Spinal cord (tissue), 9 donors: ENCODE measurements at regions not wholly inside any gene's neighbourhood (a gene's known extent, or its start where the extent isn't known, plus 50 kb on each side); places are given as distances from the start of the nearest gene placed in this dataset.

Experiments used
- DNase-seq, 6 donors: peaks; one replicate each; pipeline versions ENCODE4 v3.0.0 to v3.0.0-alpha.2; 2013 to 2015; ENCODE audit warnings: low spot score in 6 of 6, low read depth in 4 of 6
- H3K27ac ChIP-seq: one replicate; pipeline ENCODE4 v1.5.1; 2013; ENCODE audit warnings: low read depth, low read length, control low read depth
- H3K27me3 ChIP-seq: one replicate; pipeline ENCODE4 v1.6.1; 2013; ENCODE audit warnings: low read length; ENCODE audit not compliant: control insufficient read depth, insufficient read depth
- H3K36me3 ChIP-seq: one replicate; pipeline ENCODE4 v1.6.1; 2013; ENCODE audit warnings: low read length; ENCODE audit not compliant: control insufficient read depth, insufficient read depth
- H3K4me1 ChIP-seq: one replicate; pipeline ENCODE4 v1.6.1; 2013; ENCODE audit warnings: low read length; ENCODE audit not compliant: control insufficient read depth, insufficient read depth
- H3K4me3 ChIP-seq: one replicate; pipeline ENCODE4 v1.5.1; 2013; ENCODE audit warnings: low read depth, low read length, control low read depth
- H3K9me3 ChIP-seq: one replicate; pipeline ENCODE4 v1.6.1; 2013; ENCODE audit warnings: low read length; ENCODE audit not compliant: control insufficient read depth, insufficient read depth
- WGBS: methylation state at CpG from one replicate; pipeline ENCODE4 v1.1.5; 2013; ENCODE audit warnings: missing lambda C conversion rate; ENCODE audit not compliant: insufficient coverage; 5-methylcytosine and 5-hydroxymethylcytosine counted together
- donor health status: healthy.

DNA sequence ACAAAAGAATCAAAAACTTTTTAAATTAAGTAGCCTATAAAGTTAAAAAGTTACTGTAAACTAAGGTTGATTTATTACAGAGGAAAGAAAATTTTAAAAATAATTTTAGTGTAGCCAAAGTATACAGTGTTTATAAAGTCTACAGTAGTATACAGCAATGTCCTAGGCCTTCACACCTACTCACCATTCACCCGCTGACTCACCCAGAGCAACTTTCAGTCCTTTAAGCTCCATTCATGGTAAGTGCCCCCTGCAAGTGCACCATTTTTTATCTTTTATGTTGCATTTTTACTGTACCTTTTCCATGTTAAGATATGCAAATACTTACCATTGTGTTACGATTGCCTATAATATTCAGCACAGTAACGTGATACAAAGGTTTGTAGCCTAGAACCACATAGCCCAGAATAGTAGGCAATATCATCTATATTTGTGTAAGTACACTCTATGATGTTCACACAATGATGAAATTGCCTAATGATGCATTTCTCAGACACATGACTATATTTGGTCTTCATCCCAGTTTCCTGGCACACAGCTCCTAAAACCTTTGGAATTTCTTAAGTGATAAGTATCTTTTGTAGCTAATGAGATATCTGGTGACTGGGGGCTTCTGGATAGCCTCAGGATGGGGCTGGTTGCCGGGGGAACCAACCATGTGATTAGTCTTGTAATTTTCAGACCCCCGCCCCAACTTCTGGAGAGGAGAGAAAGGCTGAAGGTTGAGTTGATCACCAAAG lies 111.0 kb downstream of the MRPL14 start:
- H3K4me3 ChIP-seq, result no peak overlapping the region
- DNase-seq, result no peak
- no CpG with 5 or more reads among the region's 5 CpGs for WGBS
- H3K27me3 ChIP-seq, result no peaks in the 10 kb centered on the region
- no peak overlapping the region for H3K27ac ChIP-seq
- H3K9me3 ChIP-seq, result no peaks in the 10 kb centered on the region
- H3K4me1 ChIP-seq, result no peaks in the 10 kb centered on the region
- H3K36me3 ChIP-seq, result no peaks in the 10 kb centered on the region

DNA sequence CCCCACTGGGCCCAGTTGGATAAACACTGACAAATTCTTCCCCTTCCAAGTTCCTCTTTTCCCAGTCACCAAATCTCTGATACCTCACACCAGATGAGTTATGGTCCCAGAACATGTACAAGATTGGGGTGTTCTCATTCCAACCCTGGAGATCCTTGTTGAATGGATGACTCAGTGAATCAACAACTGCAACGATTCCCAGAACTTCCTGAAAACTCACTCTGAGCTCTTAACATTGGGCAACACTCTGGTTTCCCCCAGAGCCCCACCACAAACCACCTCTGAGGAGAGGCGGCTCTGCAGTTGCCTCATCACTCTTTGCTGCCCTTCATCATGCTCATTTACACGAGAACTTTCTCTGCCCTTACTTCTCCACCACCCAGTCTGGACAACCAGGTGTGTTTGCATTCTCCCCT lies 115.2 kb downstream of the MRPL14 start:
- 91% methylated on average over 3 of the region's 3 CpGs for WGBS
- peaks cover 15% of the 10 kb centered on the region for H3K4me1 ChIP-seq
- H3K27me3 ChIP-seq, result no peaks in the 10 kb centered on the region
- no peaks in the 10 kb centered on the region for H3K36me3 ChIP-seq
- H3K27ac ChIP-seq, result no peak overlapping the region
- H3K4me3 ChIP-seq, result no peak overlapping the region
- no peaks in the 10 kb centered on the region for H3K9me3 ChIP-seq
- no peak for DNase-seq

DNA sequence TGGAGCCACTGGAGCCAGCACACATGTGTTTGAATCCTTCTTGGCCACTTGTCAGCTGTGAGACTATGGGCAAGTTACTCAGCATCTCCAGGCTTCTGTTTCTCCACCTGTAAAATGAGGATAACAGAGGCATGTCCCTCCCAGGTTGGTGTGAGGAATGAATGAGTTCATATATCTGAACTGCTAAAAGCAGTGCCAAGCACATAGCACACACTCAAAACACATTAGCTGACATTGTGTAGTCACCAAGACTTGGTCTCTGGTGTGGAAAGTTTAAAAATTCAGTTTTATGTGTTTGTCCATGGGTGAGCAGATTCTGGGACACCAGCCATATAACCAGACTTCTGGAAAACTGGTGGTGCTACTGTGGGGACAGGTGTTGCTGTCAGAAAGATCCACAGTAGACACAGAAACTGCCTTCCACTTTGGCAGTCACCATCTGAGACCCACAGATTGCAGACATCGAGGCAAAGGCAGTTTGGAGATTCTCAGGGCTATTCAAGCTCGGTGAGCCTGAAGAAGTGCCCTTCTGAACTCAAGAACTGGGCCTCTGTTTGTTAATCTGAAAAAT lies 115.8 kb downstream of the MRPL14 start:
- no peak overlapping the region for H3K4me3 ChIP-seq
- no peaks in the 10 kb centered on the region for H3K36me3 ChIP-seq
- DNase-seq, result peak in 1 of 6 donors; percentile 73
- H3K27ac ChIP-seq, result no peak overlapping the region
- H3K27me3 ChIP-seq, result no peaks in the 10 kb centered on the region
- WGBS, result 45% methylated on average over 2 of the region's 2 CpGs
- H3K4me1 ChIP-seq, result peaks cover 15% of the 10 kb centered on the region
- no peaks in the 10 kb centered on the region for H3K9me3 ChIP-seq

DNA sequence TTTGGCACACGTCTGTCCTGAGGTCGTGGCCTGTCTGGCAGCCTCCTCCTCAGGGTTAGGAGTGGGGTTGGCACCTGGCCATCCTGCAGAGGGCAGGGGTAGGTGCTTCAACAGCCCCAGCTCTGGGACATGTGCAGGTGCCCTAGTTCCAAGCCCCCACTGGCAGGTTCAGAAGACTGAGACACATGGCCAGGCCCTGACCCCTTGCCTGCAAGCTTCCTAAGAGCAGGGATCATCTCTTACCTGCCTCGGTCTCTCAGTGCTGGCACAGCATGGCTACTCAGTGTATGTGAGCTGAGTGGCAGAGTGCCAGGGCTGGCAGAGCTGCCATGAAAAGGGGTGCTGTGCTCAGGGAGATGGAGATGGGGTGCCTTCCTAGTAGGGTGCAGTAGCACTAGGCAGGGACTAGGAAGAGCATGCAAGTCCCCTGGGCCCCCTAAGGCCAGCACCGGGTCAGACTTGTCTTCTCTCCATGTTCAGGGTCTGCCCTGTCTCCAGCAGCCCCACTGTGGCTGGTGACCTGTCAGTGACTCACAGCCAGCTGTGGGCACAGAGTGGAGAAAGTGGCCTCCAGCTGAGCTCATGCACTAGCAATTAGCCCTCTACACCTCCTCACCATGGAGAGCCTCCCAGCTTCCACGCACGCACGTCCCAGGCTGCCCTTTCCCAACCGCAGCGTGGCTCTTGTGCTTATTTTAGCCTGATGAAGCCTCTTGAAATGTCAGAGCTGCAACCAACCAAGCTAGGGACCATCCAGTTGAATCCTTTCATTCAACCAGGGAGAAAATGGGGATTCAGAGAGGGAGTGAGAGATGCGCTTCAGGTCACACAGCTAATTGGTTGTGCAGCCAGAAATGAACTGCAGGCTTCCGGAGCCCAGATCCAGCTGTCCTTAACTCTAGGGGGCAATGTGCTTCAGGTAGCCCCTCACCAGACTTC lies 116.6 kb downstream of the MRPL14 start:
- no peak for DNase-seq
- Histone ChIP-seq H3K9me3 (no peaks in the 10 kb centered on the region), H3K4me3 (no peak overlapping the region), H3K27me3 (no peaks in the 10 kb centered on the region), H3K27ac (no peak overlapping the region), H3K36me3 (no peaks in the 10 kb centered on the region), H3K4me1 (peaks cover 15% of the 10 kb centered on the region)
- 69% methylated on average over 8 of the region's 11 CpGs for WGBS

DNA sequence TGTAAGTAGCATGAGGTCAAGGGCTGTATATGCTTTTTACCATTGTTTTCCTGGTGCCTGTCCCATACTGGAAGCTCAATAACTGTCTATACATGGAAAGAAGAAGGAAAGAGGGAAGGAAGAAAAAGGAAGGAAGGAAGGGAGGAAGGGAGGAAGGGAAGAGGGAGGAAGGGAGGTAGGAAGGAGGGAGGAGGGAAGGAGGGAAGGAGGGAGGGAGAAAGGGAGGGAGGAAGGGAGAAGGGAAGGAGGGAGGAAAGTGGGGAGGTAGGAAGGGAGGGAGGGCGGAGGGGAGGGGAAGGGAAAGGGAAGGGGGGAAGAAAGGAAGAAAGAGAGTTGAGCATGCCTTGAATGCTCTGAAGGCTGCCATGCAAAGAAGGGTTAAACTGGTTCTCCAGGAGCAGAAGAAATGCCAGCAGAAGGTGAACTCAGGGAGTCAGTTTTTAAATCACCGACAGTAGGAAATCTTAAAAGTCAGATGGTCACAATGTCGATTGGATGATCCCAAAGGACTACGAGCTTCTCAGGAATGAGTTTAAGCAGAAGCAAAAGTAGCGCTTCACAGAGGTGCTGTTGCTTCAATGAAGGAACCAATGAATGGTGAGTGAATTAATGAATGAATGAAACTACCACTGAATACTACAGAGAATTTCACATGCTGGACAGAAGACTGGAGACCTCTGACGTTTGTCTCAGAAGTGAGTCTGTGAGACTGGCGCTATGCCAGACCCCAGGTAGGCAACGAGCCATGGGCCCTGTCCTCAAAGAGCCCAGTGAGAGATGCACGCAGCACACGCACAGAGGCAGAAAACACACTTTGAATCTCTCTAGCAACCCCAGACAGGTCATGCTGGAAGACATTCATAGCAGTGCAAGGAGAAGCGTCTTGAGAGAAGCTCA lies 117.6 kb downstream of the MRPL14 start:
- no peaks in the 10 kb centered on the region for H3K9me3 ChIP-seq
- no peaks in the 10 kb centered on the region for H3K36me3 ChIP-seq
- H3K27ac ChIP-seq, result no peak overlapping the region
- peaks cover 24% of the 10 kb centered on the region for H3K4me1 ChIP-seq
- H3K27me3 ChIP-seq, result no peaks in the 10 kb centered on the region
- no peak for DNase-seq
- no peak overlapping the region for H3K4me3 ChIP-seq
- WGBS, result 73% methylated on average over 10 of the region's 11 CpGs

DNA sequence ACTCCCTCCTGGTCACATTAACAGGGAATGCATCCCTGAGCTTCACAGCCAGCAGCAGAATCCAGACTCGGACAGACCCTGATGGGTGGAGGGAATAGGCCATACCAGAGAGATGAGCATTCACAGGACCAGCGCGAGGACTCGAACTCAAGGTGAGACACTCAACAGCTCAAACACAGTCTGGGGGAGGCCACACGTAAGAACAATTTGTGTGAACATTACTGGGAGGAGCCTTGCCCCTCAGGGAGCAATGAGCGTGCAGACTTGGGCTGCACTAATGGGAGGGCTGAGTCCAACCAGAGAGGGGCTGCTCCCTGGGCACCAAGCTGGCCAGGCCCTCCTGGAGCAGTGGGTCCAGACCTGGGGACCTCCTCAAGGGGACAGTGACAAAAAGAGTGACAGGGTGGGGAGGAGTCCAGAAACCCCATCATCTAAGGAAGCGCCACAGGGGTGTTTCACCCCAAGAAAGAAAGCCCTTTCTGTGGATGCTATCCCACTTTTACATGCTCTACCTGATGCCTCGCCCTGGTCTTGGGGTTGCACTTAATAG lies 118.4 kb downstream of the MRPL14 start:
- H3K27ac ChIP-seq, result no peak overlapping the region
- no peaks in the 10 kb centered on the region for H3K27me3 ChIP-seq
- no peaks in the 10 kb centered on the region for H3K9me3 ChIP-seq
- H3K36me3 ChIP-seq, result no peaks in the 10 kb centered on the region
- 87% methylated on average over 6 of the region's 8 CpGs for whole genome bisulfite sequencing
- H3K4me1 ChIP-seq, result peaks cover 29% of the 10 kb centered on the region
- no peak for DNase-seq
- no peak overlapping the region for H3K4me3 ChIP-seq

DNA sequence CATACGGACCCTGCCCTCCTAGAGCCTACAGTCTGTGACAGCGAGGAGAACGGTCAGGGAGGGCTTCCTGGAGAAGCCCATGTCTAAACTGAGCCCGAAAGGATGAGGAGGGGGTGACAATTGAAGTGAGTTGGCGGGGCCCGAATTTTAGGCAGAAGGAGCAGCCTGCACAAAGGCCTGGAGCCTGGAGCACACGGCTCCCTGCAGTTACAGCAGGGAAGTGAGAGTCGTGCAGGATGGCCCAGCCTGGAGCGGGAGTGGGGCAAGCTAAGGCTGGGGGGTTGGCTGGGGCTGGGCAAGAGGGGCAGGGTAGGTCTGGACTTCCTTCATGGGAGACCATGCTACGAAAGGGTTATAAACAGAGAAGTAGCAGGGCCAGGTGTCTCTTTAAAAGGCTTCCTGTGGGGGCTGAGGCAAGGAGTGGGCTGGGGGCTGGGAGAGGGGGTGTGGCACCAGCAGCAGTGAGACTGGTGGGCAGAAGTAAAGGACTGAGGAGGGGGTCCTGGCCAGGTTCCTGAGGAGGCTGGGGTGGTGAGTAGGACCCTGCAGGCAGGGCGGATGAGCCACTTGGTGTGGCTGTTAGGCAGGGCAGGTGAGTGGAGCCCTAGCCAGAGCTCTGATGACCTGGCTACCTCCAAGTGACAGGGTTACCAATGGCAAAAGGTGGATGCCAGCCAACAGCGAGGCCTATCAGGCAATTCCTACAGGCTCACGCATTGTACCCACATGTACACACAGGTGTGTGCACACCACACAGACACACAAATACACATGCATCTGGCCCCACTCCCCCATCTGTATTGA lies 119.2 kb downstream of the MRPL14 start:
- Histone ChIP-seq H3K9me3 (no peaks in the 10 kb centered on the region), H3K27ac (no peak overlapping the region), H3K27me3 (peaks cover 2% of the 10 kb centered on the region), H3K4me1 (peaks cover 35% of the 10 kb centered on the region), H3K36me3 (no peaks in the 10 kb centered on the region), H3K4me3 (no peak overlapping the region)
- WGBS, result 76% methylated on average over 12 of the region's 13 CpGs
- no peak for DNase-seq

DNA sequence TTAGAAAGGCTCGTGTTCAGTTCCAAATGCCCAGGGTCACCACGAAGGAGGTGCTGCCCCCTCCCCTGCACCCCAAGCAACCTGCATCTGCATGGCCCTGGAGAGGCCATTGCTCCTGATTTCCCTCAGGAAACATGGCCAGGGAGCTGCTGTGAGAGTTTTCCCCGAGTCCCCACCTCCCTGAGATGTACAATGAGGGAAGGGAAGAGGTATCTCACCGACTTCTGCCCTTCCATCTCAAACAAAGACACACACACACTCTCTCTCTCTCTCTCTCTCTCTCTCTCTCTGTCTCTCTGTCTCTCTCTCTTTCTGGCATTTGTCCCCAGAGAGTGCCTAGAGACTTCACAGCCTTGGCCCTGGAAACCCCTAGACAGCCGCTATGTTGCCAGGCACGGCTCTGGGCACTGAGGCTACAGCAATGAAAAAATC lies 120.4 kb downstream of the MRPL14 start:
- H3K4me1 ChIP-seq, result peaks cover 46% of the 10 kb centered on the region
- H3K36me3 ChIP-seq, result no peaks in the 10 kb centered on the region
- 65% methylated on average over 3 of the region's 6 CpGs for WGBS
- DNase-seq, result no peak
- H3K27me3 ChIP-seq, result peaks cover 7% of the 10 kb centered on the region
- no peak overlapping the region for H3K27ac ChIP-seq
- no peaks in the 10 kb centered on the region for H3K9me3 ChIP-seq
- H3K4me3 ChIP-seq, result no peak overlapping the region
